Type B pancreatic cell (in vitro differentiated cells): ENCODE measurements at regions not wholly inside any gene's neighbourhood (a gene's known extent, or its start where the extent isn't known, plus 50 kb on each side); places are given as distances from the start of the nearest gene placed in this dataset.

ENCODE experiments used
- DNase-seq: peaks from one replicate; pipeline ENCODE4 v3.0.0; 2021; ENCODE audit warnings: mixed read lengths; ENCODE audit not compliant: unreplicated experiment; ENCODE audit errors: extremely low spot score
- H3K27ac Mint-ChIP-seq: 2 replicates; pipeline ENCODE4 v1.8.0; 2021; ENCODE audit warnings: mild to moderate bottlenecking, mixed read lengths
- H3K27me3 Mint-ChIP-seq: 2 replicates; pipeline ENCODE4 v1.8.0; 2021; ENCODE audit warnings: mixed read lengths
- H3K36me3 Mint-ChIP-seq: 2 replicates; pipeline ENCODE4 v1.8.0; 2021; ENCODE audit warnings: mixed read lengths
- H3K4me1 Mint-ChIP-seq: one replicate; pipeline ENCODE4 v1.8.0; 2021; ENCODE audit warnings: mixed read lengths; ENCODE audit not compliant: unreplicated experiment
- H3K4me3 Mint-ChIP-seq: 2 replicates; pipeline ENCODE4 v1.8.0; 2021; ENCODE audit warnings: mild to moderate bottlenecking, mixed read lengths
- H3K9me3 Mint-ChIP-seq: 2 replicates; pipeline ENCODE4 v1.8.0; 2021; ENCODE audit warnings: mixed read lengths
- CTCF ChIP-seq: fragments of 200-600 bp; sonication (generic); conservative IDR thresholded peaks from 2 replicates; pipeline ENCODE4 v1.5.0; 2021; ENCODE audit warnings: antibody characterized with exemption, mild to moderate bottlenecking

GRCh38 chr11:70833554-70833953, 418.8 kb downstream of the SHANK2 start:
- Mint-ChIP-seq H3K4me3 (no peak overlapping the region), H3K9me3 (peaks cover 6% of the 10 kb centered on the region), H3K27ac (no peak overlapping the region), H3K36me3 (peaks cover 5% of the 10 kb centered on the region), H3K27me3 (no peaks in the 10 kb centered on the region), H3K4me1 (peaks cover 3% of the 10 kb centered on the region)
- no peak for DNase-seq
- TF ChIP-seq CTCF = no peak

GRCh38 chr11:70834277-70834940, 418.0 kb downstream of the SHANK2 start:
- H3K27me3 Mint-ChIP-seq = no peaks in the 10 kb centered on the region
- peaks cover 5% of the 10 kb centered on the region for H3K4me1 Mint-ChIP-seq
- no peak overlapping the region for H3K27ac Mint-ChIP-seq
- peaks cover 7% of the 10 kb centered on the region for H3K36me3 Mint-ChIP-seq
- no peak overlapping the region for H3K4me3 Mint-ChIP-seq
- peaks cover 8% of the 10 kb centered on the region for H3K9me3 Mint-ChIP-seq
- TF ChIP-seq CTCF = no peak
- no peak for DNase-seq

- H3K27ac Mint-ChIP-seq = no peak overlapping the region
Observed at GRCh38 chr11:70834984-70835560, 417.3 kb downstream of the SHANK2 start.

GRCh38 chr11:70836071-70836470, 416.3 kb downstream of the SHANK2 start:
- Mint-ChIP-seq H3K4me1 (peaks cover 5% of the 10 kb centered on the region), H3K27ac (no peak overlapping the region), H3K36me3 (peaks cover 7% of the 10 kb centered on the region), H3K9me3 (peaks cover 8% of the 10 kb centered on the region), H3K27me3 (no peaks in the 10 kb centered on the region), H3K4me3 (no peak overlapping the region)
- no peak for TF ChIP-seq CTCF
- DNase-seq = no peak

More at GRCh38 chr11:70834984-70835560, 417.3 kb downstream of the SHANK2 start:
- H3K36me3 Mint-ChIP-seq = peaks cover 7% of the 10 kb centered on the region
- no peaks in the 10 kb centered on the region for H3K27me3 Mint-ChIP-seq
- DNase-seq = no peak
- H3K4me3 Mint-ChIP-seq = no peak overlapping the region
- peaks cover 5% of the 10 kb centered on the region for H3K4me1 Mint-ChIP-seq
- peaks cover 8% of the 10 kb centered on the region for H3K9me3 Mint-ChIP-seq
- TF ChIP-seq CTCF = no peak

- no peak for DNase-seq
- H3K4me3 Mint-ChIP-seq = no peak overlapping the region
- H3K27me3 Mint-ChIP-seq = no peaks in the 10 kb centered on the region
- H3K27ac Mint-ChIP-seq = no peak overlapping the region
- peaks cover 8% of the 10 kb centered on the region for H3K9me3 Mint-ChIP-seq
- H3K36me3 Mint-ChIP-seq = peaks cover 7% of the 10 kb centered on the region
- TF ChIP-seq CTCF = no peak
- H3K4me1 Mint-ChIP-seq = peaks cover 5% of the 10 kb centered on the region
Observed at GRCh38 chr11:70838198-70838597, 414.2 kb downstream of the SHANK2 start.
